ENCODE measurements at regions not wholly inside any gene's neighbourhood (a gene's known extent, or its start where the extent isn't known, plus 50 kb on each side); places are given as distances from the start of the nearest gene placed in this dataset.

- peaks cover 3% of the 10 kb centered on the region for H3K36me3 Mint-ChIP-seq
- H3K27ac Mint-ChIP-seq, result no peak overlapping the region
- TF ChIP-seq CTCF (IDR thresholded peaks at IDR 0.05; ENCODE audit: unreplicated experiment), result no peak
- H3K9me3 Mint-ChIP-seq, result peaks cover 6% of the 10 kb centered on the region
- no peaks in the 10 kb centered on the region for H3K27me3 Mint-ChIP-seq (ENCODE audit: low read depth)
- peaks cover 11% of the 10 kb centered on the region for H3K4me1 Mint-ChIP-seq
- DNase-seq (ENCODE audit: low spot score in 2 of 2, unreplicated experiment in 2 of 2), result no peak
- H3K4me3 Mint-ChIP-seq, result no peak overlapping the region
These were observed 341.2 kb upstream of the DCN start for GRCh38 chr12:91523831-91524230.

GRCh38 chr12:91516695-91517047 lies 334.1 kb upstream of the DCN start:
- Mint-ChIP-seq H3K4me1 (peaks cover 3% of the 10 kb centered on the region), H3K9me3 (peaks cover 14% of the 10 kb centered on the region), H3K36me3 (peaks cover 3% of the 10 kb centered on the region), H3K4me3 (no peak overlapping the region), H3K27ac (no peak overlapping the region), H3K27me3 (ENCODE audit: low read depth) (peaks cover 12% of the 10 kb centered on the region)
- no peak for TF ChIP-seq CTCF (IDR thresholded peaks at IDR 0.05; ENCODE audit: unreplicated experiment)
- DNase-seq (ENCODE audit: low spot score in 2 of 2, unreplicated experiment in 2 of 2), result no peak

GRCh38 chr12:91515944-91516694 lies 333.5 kb upstream of the DCN start:
- peaks cover 12% of the 10 kb centered on the region for H3K27me3 Mint-ChIP-seq (ENCODE audit: low read depth)
- H3K9me3 Mint-ChIP-seq, result peaks cover 14% of the 10 kb centered on the region
- H3K36me3 Mint-ChIP-seq, result peaks cover 3% of the 10 kb centered on the region
- H3K4me1 Mint-ChIP-seq, result peaks cover 3% of the 10 kb centered on the region
- no peak overlapping the region for H3K27ac Mint-ChIP-seq
- no peak for DNase-seq (ENCODE audit: low spot score in 2 of 2, unreplicated experiment in 2 of 2)
- H3K4me3 Mint-ChIP-seq, result no peak overlapping the region
- no peak for TF ChIP-seq CTCF (IDR thresholded peaks at IDR 0.05; ENCODE audit: unreplicated experiment)

GRCh38 chr12:91513313-91513712 lies 330.7 kb upstream of the DCN start:
- Mint-ChIP-seq H3K4me1 (peaks cover 3% of the 10 kb centered on the region), H3K27me3 (ENCODE audit: low read depth) (peaks cover 12% of the 10 kb centered on the region), H3K9me3 (peaks cover 6% of the 10 kb centered on the region), H3K4me3 (no peak overlapping the region), H3K36me3 (no peaks in the 10 kb centered on the region), H3K27ac (no peak overlapping the region)
- DNase-seq (ENCODE audit: low spot score in 2 of 2, unreplicated experiment in 2 of 2), result no peak
- TF ChIP-seq CTCF (IDR thresholded peaks at IDR 0.05; ENCODE audit: unreplicated experiment), result no peak

GRCh38 chr12:91511795-91512420 lies 329.3 kb upstream of the DCN start:
- Mint-ChIP-seq H3K4me3 (no peak overlapping the region), H3K27me3 (ENCODE audit: low read depth) (peaks cover 7% of the 10 kb centered on the region), H3K4me1 (peaks cover 5% of the 10 kb centered on the region), H3K36me3 (no peaks in the 10 kb centered on the region), H3K27ac (no peak overlapping the region), H3K9me3 (no peaks in the 10 kb centered on the region)
- no peak for DNase-seq (ENCODE audit: low spot score in 2 of 2, unreplicated experiment in 2 of 2)
- no peak for TF ChIP-seq CTCF (IDR thresholded peaks at IDR 0.05; ENCODE audit: unreplicated experiment)

Measured in mesothelial cell of epicardium (in vitro differentiated cells).